ENCODE measurements at regions not wholly inside any gene's neighbourhood (a gene's known extent, or its start where the extent isn't known, plus 50 kb on each side); places are given as distances from the start of the nearest gene placed in this dataset.

GRCh38 chr2:121162893-121163292, 122.1 kb downstream of the TFCP2L1 start:
- DNase-seq (ENCODE audit: low read depth) = no peak

- no peak for DNase-seq (ENCODE audit: low read depth)
Measured at GRCh38 chr2:121164042-121164441, 121.0 kb downstream of the TFCP2L1 start.

- no peak for DNase-seq (ENCODE audit: low read depth)
Measured at GRCh38 chr2:121165038-121165542, 119.9 kb downstream of the TFCP2L1 start.

Data from GM04504 (cell line).